ENCODE measurements at regions not wholly inside any gene's neighbourhood (a gene's known extent, or its start where the extent isn't known, plus 50 kb on each side); places are given as distances from the start of the nearest gene placed in this dataset.

- no peak for TF ChIP-seq USF2 (IDR thresholded peaks at IDR 0.05)
- TF ChIP-seq JUNB (IDR thresholded peaks at IDR 0.05): no peak
- TF ChIP-seq MAX (IDR thresholded peaks at IDR 0.05): no peak
- no peak for TF ChIP-seq ZFP36 (IDR thresholded peaks at IDR 0.05; ENCODE audit: borderline replicate concordance, partially characterized antibody)
- no peak for TF ChIP-seq CHD2 (IDR thresholded peaks at IDR 0.05; ENCODE audit: low read length, partially characterized antibody)
- TF ChIP-seq CTCF (IDR thresholded peaks at IDR 0.05): no peak
- TF ChIP-seq POLR2A (IDR thresholded peaks at IDR 0.05; ENCODE audit: low read length): no peak
- TF ChIP-seq CEBPB (IDR thresholded peaks at IDR 0.05): no peak
Measured at GRCh38 chr4:136873555-136873954, 658.7 kb downstream of the PCDH18 start.

Data from A549 (cell line).